BE2C (cell line): ENCODE measurements at regions not wholly inside any gene's neighbourhood (a gene's known extent, or its start where the extent isn't known, plus 50 kb on each side); places are given as distances from the start of the nearest gene placed in this dataset.

Experiments
- DNase-seq: peaks from one replicate; pipeline ENCODE4 v3.0.0-alpha.2; 2020
- H3K27me3 ChIP-seq: fragments of 250-450 bp; sonication (Bioruptor Pico); 2 replicates; pipeline ENCODE4 v1.5.1; 2020; ENCODE audit warnings: mild to moderate bottlenecking
- H3K36me3 ChIP-seq: fragments of 250-450 bp; sonication (Bioruptor Pico); 2 replicates; pipeline ENCODE4 v1.5.1; 2020; ENCODE audit warnings: mild to moderate bottlenecking
- H3K4me1 ChIP-seq: fragments of 250-450 bp; sonication (Bioruptor Pico); 2 replicates; pipeline ENCODE4 v1.5.1; 2020
- H3K4me3 ChIP-seq: 2 replicates; pipeline ENCODE4 v1.5.1; 2011; ENCODE audit warnings: low read depth, low read length
- H3K9me3 ChIP-seq: fragments of 250-450 bp; sonication (Bioruptor Pico); 2 replicates; pipeline ENCODE4 v1.5.1; 2020
- TF ChIP-seq, protein P1 (sequence below): IDR thresholded peaks from 2 replicates; pipeline ENCODE4 v1.5.1; 2012; ENCODE audit warnings: mild to moderate bottlenecking, low read depth, low read length

DNA sequence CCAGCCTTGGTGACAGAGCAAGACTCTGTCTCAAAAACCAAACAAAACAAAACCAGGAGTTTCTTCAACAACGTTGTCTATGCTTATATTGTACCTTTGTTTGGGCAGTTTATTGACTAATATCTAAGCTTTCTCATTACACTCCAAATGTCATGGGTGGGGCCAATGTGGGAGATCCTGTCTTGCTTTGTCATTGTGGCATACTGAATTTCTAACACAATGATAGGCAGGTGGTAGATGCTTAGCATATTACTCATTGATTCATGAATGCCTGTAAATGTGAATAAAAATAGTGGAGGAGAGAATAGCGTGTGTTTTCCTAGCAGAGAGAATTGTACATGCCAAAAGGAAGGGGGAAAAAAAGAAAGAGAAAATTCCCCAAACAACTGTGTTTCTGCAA is 802.5 kb upstream of the EEF2KMT start:
- TF ChIP-seq, protein P1, sequence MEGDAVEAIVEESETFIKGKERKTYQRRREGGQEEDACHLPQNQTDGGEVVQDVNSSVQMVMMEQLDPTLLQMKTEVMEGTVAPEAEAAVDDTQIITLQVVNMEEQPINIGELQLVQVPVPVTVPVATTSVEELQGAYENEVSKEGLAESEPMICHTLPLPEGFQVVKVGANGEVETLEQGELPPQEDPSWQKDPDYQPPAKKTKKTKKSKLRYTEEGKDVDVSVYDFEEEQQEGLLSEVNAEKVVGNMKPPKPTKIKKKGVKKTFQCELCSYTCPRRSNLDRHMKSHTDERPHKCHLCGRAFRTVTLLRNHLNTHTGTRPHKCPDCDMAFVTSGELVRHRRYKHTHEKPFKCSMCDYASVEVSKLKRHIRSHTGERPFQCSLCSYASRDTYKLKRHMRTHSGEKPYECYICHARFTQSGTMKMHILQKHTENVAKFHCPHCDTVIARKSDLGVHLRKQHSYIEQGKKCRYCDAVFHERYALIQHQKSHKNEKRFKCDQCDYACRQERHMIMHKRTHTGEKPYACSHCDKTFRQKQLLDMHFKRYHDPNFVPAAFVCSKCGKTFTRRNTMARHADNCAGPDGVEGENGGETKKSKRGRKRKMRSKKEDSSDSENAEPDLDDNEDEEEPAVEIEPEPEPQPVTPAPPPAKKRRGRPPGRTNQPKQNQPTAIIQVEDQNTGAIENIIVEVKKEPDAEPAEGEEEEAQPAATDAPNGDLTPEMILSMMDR = no peak
- no peaks in the 10 kb centered on the region for H3K27me3 ChIP-seq
- H3K4me1 ChIP-seq = no peaks in the 10 kb centered on the region
- H3K4me3 ChIP-seq = no peak overlapping the region
- no peaks in the 10 kb centered on the region for H3K9me3 ChIP-seq
- H3K36me3 ChIP-seq = no peaks in the 10 kb centered on the region
- no peak for DNase-seq

DNA sequence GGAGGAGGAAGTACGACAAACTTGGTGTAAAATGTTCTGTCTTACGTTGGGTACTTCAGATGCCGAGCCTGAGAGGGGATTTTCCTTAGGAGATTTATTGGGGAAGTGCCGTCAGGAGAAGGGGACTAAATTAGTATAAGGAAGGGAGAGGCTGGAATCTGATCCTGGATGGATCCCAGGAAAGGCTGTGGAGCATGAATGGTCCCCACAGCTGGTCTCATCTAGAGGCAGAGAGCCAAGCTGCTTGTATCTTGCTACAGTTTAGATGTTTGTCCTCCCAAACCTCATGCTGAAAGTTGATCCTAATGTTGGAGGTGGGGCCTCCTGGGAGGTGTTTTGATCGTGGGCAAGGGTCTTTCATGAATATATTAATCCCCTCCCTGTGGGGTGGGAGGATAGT is 798.4 kb upstream of the EEF2KMT start:
- H3K4me1 ChIP-seq = no peaks in the 10 kb centered on the region
- no peak for DNase-seq
- TF ChIP-seq, protein P1 = no peak
- no peaks in the 10 kb centered on the region for H3K36me3 ChIP-seq
- H3K4me3 ChIP-seq = no peak overlapping the region
- H3K27me3 ChIP-seq = no peaks in the 10 kb centered on the region
- H3K9me3 ChIP-seq = no peaks in the 10 kb centered on the region

DNA sequence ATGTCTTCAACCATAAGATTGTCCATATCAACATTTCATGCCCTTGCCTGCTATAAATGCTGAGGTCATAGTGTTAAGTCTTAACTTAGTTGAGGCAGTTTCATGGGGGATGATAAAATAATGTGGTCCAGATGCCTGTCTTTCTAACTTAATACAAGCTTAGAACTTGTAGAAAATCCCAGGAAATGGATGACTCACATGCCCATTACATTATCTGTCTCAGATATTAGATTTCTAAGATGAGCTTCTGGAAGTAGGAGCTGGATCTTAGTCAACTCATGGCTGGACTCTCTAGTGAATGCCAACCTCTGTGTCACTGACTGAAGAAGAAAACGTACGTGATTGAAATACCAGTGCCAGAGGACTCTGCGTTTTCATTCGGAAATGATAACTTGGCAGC is 797.5 kb upstream of the EEF2KMT start:
- Histone ChIP-seq H3K4me3 (no peak overlapping the region), H3K36me3 (no peaks in the 10 kb centered on the region), H3K9me3 (no peaks in the 10 kb centered on the region), H3K4me1 (no peaks in the 10 kb centered on the region), H3K27me3 (no peaks in the 10 kb centered on the region)
- TF ChIP-seq, protein P1 = no peak
- no peak for DNase-seq

DNA sequence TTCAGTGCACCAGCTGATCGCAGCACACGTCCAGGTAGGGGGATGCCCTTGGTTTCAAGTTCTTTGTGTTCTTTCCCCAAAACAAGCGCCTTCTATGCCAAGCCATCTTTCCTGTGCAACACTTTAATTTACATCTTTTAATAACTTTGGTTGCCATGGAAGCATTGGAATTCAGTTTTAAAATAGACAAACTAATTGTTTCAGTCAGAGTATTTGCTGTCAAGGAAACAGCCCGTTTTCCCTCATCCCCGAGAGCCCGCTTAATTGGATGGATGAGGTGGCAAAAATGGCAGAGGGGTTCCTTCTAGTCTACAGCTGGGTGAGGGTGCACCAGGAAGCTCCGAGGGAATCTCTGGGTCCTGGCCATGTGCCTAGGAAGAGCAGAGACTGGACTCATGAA is 793.7 kb upstream of the EEF2KMT start:
- no peaks in the 10 kb centered on the region for H3K4me1 ChIP-seq
- no peak overlapping the region for H3K4me3 ChIP-seq
- TF ChIP-seq, protein P1 = no peak
- no peaks in the 10 kb centered on the region for H3K27me3 ChIP-seq
- DNase-seq = no peak
- no peaks in the 10 kb centered on the region for H3K9me3 ChIP-seq
- no peaks in the 10 kb centered on the region for H3K36me3 ChIP-seq

DNA sequence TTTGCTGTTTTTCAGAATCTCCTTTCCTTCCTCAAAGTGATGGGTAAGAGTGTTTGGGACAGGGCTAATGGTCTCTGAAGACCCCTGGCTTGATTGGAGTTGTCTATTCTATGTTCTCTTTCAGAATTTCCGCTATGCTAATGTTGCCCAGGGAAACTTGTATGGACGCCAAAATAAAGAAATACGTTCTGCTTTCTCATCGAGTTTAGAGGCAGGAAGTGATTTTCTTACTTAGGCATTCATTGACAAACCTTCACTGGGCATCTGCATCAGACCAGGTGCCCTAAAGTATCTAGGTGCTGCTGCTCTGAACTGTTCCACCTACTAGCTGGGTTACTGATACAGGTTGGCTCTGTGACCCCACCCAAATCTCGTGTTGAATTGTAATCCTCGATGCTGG is 787.9 kb upstream of the EEF2KMT start:
- H3K4me1 ChIP-seq = no peaks in the 10 kb centered on the region
- no peak for DNase-seq
- no peaks in the 10 kb centered on the region for H3K27me3 ChIP-seq
- TF ChIP-seq, protein P1 = no peak
- H3K36me3 ChIP-seq = no peaks in the 10 kb centered on the region
- no peak overlapping the region for H3K4me3 ChIP-seq
- H3K9me3 ChIP-seq = no peaks in the 10 kb centered on the region

DNA sequence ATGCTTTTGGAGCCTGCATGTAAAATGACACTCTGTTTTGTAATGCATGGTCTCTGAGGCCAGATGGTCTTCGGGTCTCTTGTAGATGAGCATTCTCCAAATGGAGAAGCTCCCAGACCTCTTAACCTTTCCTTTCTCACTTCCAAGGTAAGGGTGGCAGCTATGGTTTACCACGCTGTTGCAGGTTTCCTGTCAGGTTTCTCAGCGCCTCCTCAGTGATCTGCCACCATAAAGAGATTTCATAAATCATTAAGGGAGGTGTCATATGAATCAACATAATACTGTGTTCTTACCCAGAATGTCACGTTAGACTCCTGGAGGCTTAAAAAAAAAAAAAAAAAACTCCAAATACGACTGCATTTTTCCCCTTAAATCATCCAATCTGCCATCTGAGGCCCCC is 787.4 kb upstream of the EEF2KMT start:
- H3K27me3 ChIP-seq = no peaks in the 10 kb centered on the region
- TF ChIP-seq, protein P1 = no peak
- H3K4me1 ChIP-seq = no peaks in the 10 kb centered on the region
- H3K4me3 ChIP-seq = no peak overlapping the region
- H3K36me3 ChIP-seq = no peaks in the 10 kb centered on the region
- H3K9me3 ChIP-seq = no peaks in the 10 kb centered on the region
- no peak for DNase-seq
